ENCODE measurements at regions not wholly inside any gene's neighbourhood (a gene's known extent, or its start where the extent isn't known, plus 50 kb on each side); places are given as distances from the start of the nearest gene placed in this dataset.

- Histone ChIP-seq H3K18ac (ENCODE audit: low read length) (no peak overlapping the region), H3K4me2 (ENCODE audit: insufficient read depth, low read length, poor library complexity, severe bottlenecking) (no peak overlapping the region), H3K14ac (ENCODE audit: low read length) (no peak overlapping the region), H4K91ac (ENCODE audit: low read depth, low read length, poor library complexity) (no peak overlapping the region), H3K9ac (ENCODE audit: low read depth, low read length, poor library complexity) (no peak overlapping the region), H2BK15ac (ENCODE audit: low read length) (no peak overlapping the region), H2AK5ac (ENCODE audit: low read depth, low read length) (no peak overlapping the region), H3K36me3 (replicated peaks in 1 of 2; ENCODE audit: control insufficient read depth in 2 of 2, insufficient read depth in 2 of 2, low read length in 2 of 2) (no peaks in the 10 kb centered on the region), H3K23ac (ENCODE audit: low read depth, low read length, poor library complexity) (no peak overlapping the region), H2BK12ac (ENCODE audit: low read length) (no peak overlapping the region), H3K79me1 (ENCODE audit: low read depth, low read length) (no peaks in the 10 kb centered on the region), H3K4ac (ENCODE audit: low read length) (no peak overlapping the region), H3K27me3 (ENCODE audit: control insufficient read depth in 3 of 3, insufficient read depth in 3 of 3, low read depth in 1 of 3, low read length in 3 of 3) (no peaks in the 10 kb centered on the region), H2AFZ (ENCODE audit: low read length) (no peak overlapping the region), H4K8ac (ENCODE audit: low read depth, low read length) (no peak overlapping the region), H2BK120ac (ENCODE audit: low read depth, low read length) (no peak overlapping the region), H3K4me3 (ENCODE audit: low read length in 2 of 2) (no peak overlapping the region), H2BK5ac (ENCODE audit: low read length) (no peak overlapping the region), H3K9me3 (replicated peaks in 1 of 2; ENCODE audit: control insufficient read depth in 2 of 2, insufficient read depth in 1 of 2, low read depth in 1 of 2, low read length in 2 of 2) (no peaks in the 10 kb centered on the region), H3K27ac (replicated peaks; ENCODE audit: low read length) (no peak overlapping the region), H3K4me1 (ENCODE audit: control insufficient read depth in 2 of 2, insufficient read depth in 1 of 2, low read depth in 1 of 2, low read length in 2 of 2) (peaks cover 2 to 3% of the 10 kb centered on the region in 2 donors)
- WGBS, 2 donors (ENCODE audit: extremely low coverage in 2 of 2, insufficient read length in 2 of 2, insufficient replicate concordance in 1 of 2) = no CpG with 5 or more reads among the region's 1 CpG
- DNase-seq (ENCODE audit: low spot score) = no peak
Measured at GRCh38 chr9:79778581-79778980, 206.8 kb downstream of the TLE4 start.

- Histone ChIP-seq H2BK5ac (ENCODE audit: low read length) (no peak overlapping the region), H3K79me1 (ENCODE audit: low read depth, low read length) (no peaks in the 10 kb centered on the region), H3K9me3 (replicated peaks in 1 of 2; ENCODE audit: control insufficient read depth in 2 of 2, insufficient read depth in 1 of 2, low read depth in 1 of 2, low read length in 2 of 2) (no peaks in the 10 kb centered on the region), H3K36me3 (replicated peaks in 1 of 2; ENCODE audit: control insufficient read depth in 2 of 2, insufficient read depth in 2 of 2, low read length in 2 of 2) (no peaks in the 10 kb centered on the region), H3K23ac (ENCODE audit: low read depth, low read length, poor library complexity) (no peak overlapping the region), H3K4ac (ENCODE audit: low read length) (no peak overlapping the region), H2BK120ac (ENCODE audit: low read depth, low read length) (no peak overlapping the region), H3K4me3 (ENCODE audit: low read length in 2 of 2) (no peak overlapping the region), H4K91ac (ENCODE audit: low read depth, low read length, poor library complexity) (no peak overlapping the region), H2BK12ac (ENCODE audit: low read length) (no peak overlapping the region), H3K27me3 (ENCODE audit: control insufficient read depth in 3 of 3, insufficient read depth in 3 of 3, low read depth in 1 of 3, low read length in 3 of 3) (no peaks in the 10 kb centered on the region), H2AFZ (ENCODE audit: low read length) (no peak overlapping the region), H2BK15ac (ENCODE audit: low read length) (no peak overlapping the region), H3K18ac (ENCODE audit: low read length) (no peak overlapping the region), H3K4me1 (ENCODE audit: control insufficient read depth in 2 of 2, insufficient read depth in 1 of 2, low read depth in 1 of 2, low read length in 2 of 2) (peaks cover 2 to 3% of the 10 kb centered on the region in 2 donors), H2AK5ac (ENCODE audit: low read depth, low read length) (no peak overlapping the region), H3K27ac (replicated peaks; ENCODE audit: low read length) (no peak overlapping the region), H3K9ac (ENCODE audit: low read depth, low read length, poor library complexity) (no peak overlapping the region), H3K14ac (ENCODE audit: low read length) (no peak overlapping the region), H4K8ac (ENCODE audit: low read depth, low read length) (no peak overlapping the region), H3K4me2 (ENCODE audit: insufficient read depth, low read length, poor library complexity, severe bottlenecking) (no peak overlapping the region)
- DNase-seq (ENCODE audit: low spot score) = no peak
- WGBS, 2 donors (ENCODE audit: extremely low coverage in 2 of 2, insufficient read length in 2 of 2, insufficient replicate concordance in 1 of 2) = no CpG with 5 or more reads among the region's 2 CpGs
Measured at GRCh38 chr9:79776581-79776980, 204.8 kb downstream of the TLE4 start.
